CD14-positive monocyte (primary cell): ENCODE measurements at regions not wholly inside any gene's neighbourhood (a gene's known extent, or its start where the extent isn't known, plus 50 kb on each side); places are given as distances from the start of the nearest gene placed in this dataset.
A peak's percentile ranks its signal among the peaks of the same experiment; 100 is the strongest.

Experiments used
- DNase-seq, 3 donors: peaks; one replicate each; pipeline ENCODE4 v3.0.0-alpha.2; 2011 to 2022
- H2AFZ ChIP-seq: 2 replicates; pipeline ENCODE4 v1.6.0; 2012; ENCODE audit warnings: mild to moderate bottlenecking, low read depth, low read length, inconsistent platforms; ENCODE audit not compliant: insufficient read depth, poor library complexity, severe bottlenecking
- H3K27ac ChIP-seq, 2 donors: 1 replicate in 1 of 2; 2 replicates in 1 of 2; pipeline ENCODE4 v1.5.1; 2012 to 2013; ENCODE audit warnings: low read length in 2 of 2, control low read depth in 1 of 2, inconsistent platforms in 1 of 2, low read depth in 1 of 2, mild to moderate bottlenecking in 1 of 2
- H3K27me3 ChIP-seq, 2 donors: one replicate each; pipeline versions ENCODE4 v1.6.0 to v1.6.1; 2011 to 2013; ENCODE audit warnings: low read length in 2 of 2; ENCODE audit not compliant: control insufficient read depth in 2 of 2, insufficient read depth in 2 of 2
- H3K36me3 ChIP-seq, 2 donors: replicated peaks in 1 of 2; 1 replicate in 1 of 2; 2 replicates in 1 of 2; pipeline versions ENCODE4 v1.5.1 to v1.6.1; 2012 to 2013; ENCODE audit warnings: low read length in 2 of 2, control low read depth in 1 of 2, inconsistent platforms in 1 of 2, mild to moderate bottlenecking in 1 of 2; ENCODE audit not compliant: insufficient read depth in 2 of 2, control insufficient read depth in 1 of 2
- H3K4me1 ChIP-seq, 2 donors: 1 replicate in 1 of 2; 2 replicates in 1 of 2; pipeline versions ENCODE4 v1.5.1 to v1.6.1; 2012 to 2013; ENCODE audit warnings: low read length in 2 of 2, control low read depth in 1 of 2, inconsistent platforms in 1 of 2, mild to moderate bottlenecking in 1 of 2, moderate library complexity in 1 of 2; ENCODE audit not compliant: insufficient read depth in 2 of 2, control insufficient read depth in 1 of 2
- H3K4me2 ChIP-seq: replicated peaks from 2 replicates; pipeline ENCODE3; 2012; ENCODE audit warnings: low read length, moderate library complexity, mild to moderate bottlenecking; ENCODE audit not compliant: poor library complexity, severe bottlenecking; ENCODE audit errors: extremely low read depth
- H3K4me3 ChIP-seq, 3 experiments: fragments of 200-600 bp in 1 of 3; sonication (generic) in 1 of 3; replicated peaks in 1 of 3; 1 replicate in 2 of 3; 2 replicates in 1 of 3; pipeline ENCODE4 v1.5.1; 2011 to 2013; ENCODE audit warnings: low read length in 3 of 3, mild to moderate bottlenecking in 3 of 3, control low read depth in 2 of 3, low read depth in 2 of 3, inconsistent platforms in 1 of 3, moderate library complexity in 1 of 3
- H3K79me2 ChIP-seq: 2 replicates; pipeline ENCODE4 v1.6.0; 2012; ENCODE audit warnings: mild to moderate bottlenecking, control low read depth, inconsistent platforms, low read length, moderate library complexity; ENCODE audit not compliant: insufficient read depth
- H3K9ac ChIP-seq: 2 replicates; pipeline ENCODE4 v1.6.0; 2017; ENCODE audit warnings: low read length, mild to moderate bottlenecking; ENCODE audit not compliant: insufficient read depth, poor library complexity, severe bottlenecking
- H3K9me3 ChIP-seq, 2 donors: replicated peaks in 1 of 2; 1 replicate in 1 of 2; 2 replicates in 1 of 2; pipeline versions ENCODE4 v1.5.1 to v1.6.1; 2012 to 2013; ENCODE audit warnings: low read length in 2 of 2, control low read depth in 1 of 2; ENCODE audit not compliant: control insufficient read depth in 1 of 2, insufficient read depth in 1 of 2
- H4K20me1 ChIP-seq: 2 replicates; pipeline ENCODE4 v1.6.0; 2012; ENCODE audit warnings: mild to moderate bottlenecking, low read length, control low read depth, moderate library complexity; ENCODE audit not compliant: insufficient read depth
- H3K27ac Mint-ChIP-seq, 7 donors: one replicate each; pipeline ENCODE4 v1.8.0; 2020; ENCODE audit warnings: mild to moderate bottlenecking in 7 of 7, mixed read lengths in 7 of 7, moderate library complexity in 6 of 7, inconsistent platforms in 2 of 7
- H3K27me3 Mint-ChIP-seq, 3 donors: one replicate each; pipeline ENCODE4 v1.8.0; 2021 to 2022; ENCODE audit warnings: low read depth in 3 of 3, mild to moderate bottlenecking in 3 of 3, mixed read lengths in 3 of 3, moderate library complexity in 3 of 3, inconsistent platforms in 1 of 3
- H3K36me3 Mint-ChIP-seq, 2 donors: one replicate each; pipeline ENCODE4 v1.8.0; 2020; ENCODE audit warnings: mixed read lengths in 2 of 2, inconsistent platforms in 1 of 2, mild to moderate bottlenecking in 1 of 2
- H3K4me1 Mint-ChIP-seq: one replicate; pipeline ENCODE4 v1.8.0; 2020; ENCODE audit warnings: mild to moderate bottlenecking, mixed read lengths
- H3K4me3 Mint-ChIP-seq, 2 donors: one replicate each; pipeline ENCODE4 v1.8.0; 2020; ENCODE audit warnings: mild to moderate bottlenecking in 2 of 2, mixed read lengths in 2 of 2, moderate library complexity in 1 of 2
- H3K9me3 Mint-ChIP-seq, 7 donors: one replicate each; pipeline ENCODE4 v1.8.0; 2020 to 2022; ENCODE audit warnings: mixed read lengths in 7 of 7, mild to moderate bottlenecking in 6 of 7, moderate library complexity in 6 of 7, inconsistent platforms in 2 of 7
- CTCF ChIP-seq: fragments of 200-600 bp; IDR thresholded peaks from one replicate; pipeline ENCODE4 v1.8.0; 2022; ENCODE audit warnings: antibody characterized with exemption, mild to moderate bottlenecking
- WGBS: methylation state at CpG from one replicate; pipeline ENCODE4 v1.1.5; 2013; ENCODE audit warnings: missing lambda C conversion rate; ENCODE audit not compliant: insufficient coverage; 5-methylcytosine and 5-hydroxymethylcytosine counted together
- intact Hi-C, 2 donors: fragments of 100-400 bp; cut with micrococcal nuclease; formaldehyde crosslinking; loops; one replicate each; pipeline versions ENCODE4 v1.15.0 to v1.15.1; 2023

DNA sequence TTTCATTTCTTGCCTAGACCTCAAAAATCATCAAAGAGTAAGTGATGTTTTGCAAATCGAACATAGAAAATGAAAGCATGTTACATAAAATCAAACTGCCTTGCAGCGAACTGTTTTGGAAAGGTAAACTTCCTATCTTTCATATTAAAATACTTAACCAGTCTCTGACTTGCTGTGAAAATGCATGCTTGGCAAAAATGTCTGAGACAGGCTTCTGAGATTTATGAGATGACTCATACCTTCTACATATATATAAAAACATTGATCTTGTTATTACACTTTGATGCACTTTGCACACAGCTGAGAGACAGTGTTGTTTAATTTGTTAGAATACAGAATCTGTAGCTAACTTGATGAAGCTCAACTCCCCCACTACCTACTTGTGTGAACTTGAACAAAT lies 179.1 kb downstream of the KITLG start:
- Mint-ChIP-seq H3K27me3 (peaks cover 0 to 2% (median 0%) of the 10 kb centered on the region in 3 donors), H3K9me3 (peaks cover 0 to 8% (median 0%) of the 10 kb centered on the region in 7 donors), H3K36me3 (no peaks in the 10 kb centered on the region), H3K4me3 (peak overlapping the region in 1 of 2 donors; percentile 58), H3K4me1 (peaks cover 6% of the 10 kb centered on the region), H3K27ac (no peak overlapping the region)
- no peak overlapping the region for H3K9ac ChIP-seq
- WGBS, result no CpG with 5 or more reads among the region's 2 CpGs
- no peaks in the 10 kb centered on the region for H3K27me3 ChIP-seq
- H3K79me2 ChIP-seq, result no peaks in the 10 kb centered on the region
- no peaks in the 10 kb centered on the region for H3K36me3 ChIP-seq
- H4K20me1 ChIP-seq, result no peaks in the 10 kb centered on the region
- no peak for DNase-seq
- peak overlapping the region; percentile 31 for H2AFZ ChIP-seq
- no peak overlapping the region for H3K4me3 ChIP-seq
- H3K27ac ChIP-seq, result no peak overlapping the region
- TF ChIP-seq CTCF, result no peak
- no peaks in the 10 kb centered on the region for H3K9me3 ChIP-seq
- intact Hi-C loops, result no loop called here
- H3K4me1 ChIP-seq, result no peaks in the 10 kb centered on the region
- peak overlapping the region; percentile 10 for H3K4me2 ChIP-seq

GRCh38 chr12:88406905-88407304 lies 173.4 kb downstream of the KITLG start:
- no peak overlapping the region for H3K27ac Mint-ChIP-seq
- intact Hi-C loops, result no loop called here
- no peak overlapping the region for H3K4me2 ChIP-seq
- H3K4me1 ChIP-seq, result no peaks in the 10 kb centered on the region
- H3K9ac ChIP-seq, result no peak overlapping the region
- no peaks in the 10 kb centered on the region for H3K27me3 Mint-ChIP-seq
- no peak overlapping the region for H3K4me3 ChIP-seq
- H3K9me3 ChIP-seq, result no peaks in the 10 kb centered on the region
- no peak for DNase-seq
- no CpG with 5 or more reads among the region's 5 CpGs for WGBS
- no peak overlapping the region for H3K4me3 Mint-ChIP-seq
- no peaks in the 10 kb centered on the region for H3K4me1 Mint-ChIP-seq
- H3K27ac ChIP-seq, result no peak overlapping the region
- H3K36me3 Mint-ChIP-seq, result no peaks in the 10 kb centered on the region
- peaks cover 0 to 8% (median 0%) of the 10 kb centered on the region in 7 donors for H3K9me3 Mint-ChIP-seq
- TF ChIP-seq CTCF, result no peak
- H4K20me1 ChIP-seq, result no peaks in the 10 kb centered on the region
- H3K27me3 ChIP-seq, result no peaks in the 10 kb centered on the region
- H3K36me3 ChIP-seq, result no peaks in the 10 kb centered on the region
- H2AFZ ChIP-seq, result no peak overlapping the region
- H3K79me2 ChIP-seq, result no peaks in the 10 kb centered on the region
